Tibial nerve (tissue), 4 donors: ENCODE measurements at regions not wholly inside any gene's neighbourhood (a gene's known extent, or its start where the extent isn't known, plus 50 kb on each side); places are given as distances from the start of the nearest gene placed in this dataset.
"Not testable (repeated sequence)": the region's sequence is repeated elsewhere in the genome, so short reads cannot be mapped to it uniquely, and the experiment has no call there.

Experiments used
- DNase-seq, 2 donors: peaks; one replicate each; pipeline ENCODE4 v3.0.0-alpha.2; 2019; ENCODE audit warnings: low spot score in 2 of 2
- H3K27ac ChIP-seq, 4 donors: fragments of 200-600 bp; sonication (generic) in 3 of 4; one replicate each; pipeline ENCODE4 v1.5.1; 2017 to 2019; ENCODE audit warnings: mild to moderate bottlenecking in 1 of 4
- H3K27me3 ChIP-seq, 2 donors: fragments of 200-600 bp; sonication (generic) in 1 of 2; one replicate each; pipeline versions ENCODE4 v1.5.1 to v1.6.0; 2017 to 2019
- H3K36me3 ChIP-seq, 3 donors: fragments of 200-600 bp; sonication (generic); one replicate each; pipeline ENCODE4 v1.5.1; 2018 to 2019
- H3K4me1 ChIP-seq, 4 donors: fragments of 200-600 bp; sonication (generic) in 3 of 4; one replicate each; pipeline ENCODE4 v1.5.1; 2017 to 2019
- H3K4me3 ChIP-seq, 4 donors: fragments of 200-600 bp; sonication (generic) in 3 of 4; one replicate each; pipeline ENCODE4 v1.5.1; 2017 to 2019; ENCODE audit warnings: mild to moderate bottlenecking in 1 of 4, moderate library complexity in 1 of 4
- H3K9me3 ChIP-seq, 4 donors: fragments of 200-600 bp; sonication (generic) in 3 of 4; one replicate each; pipeline ENCODE4 v1.5.1; 2017 to 2019
- EP300 ChIP-seq, 2 donors: sonication (generic); formaldehyde crosslinking; IDR thresholded peaks; one replicate each; pipeline ENCODE4 v1.6.1; 2017; ENCODE audit warnings: antibody characterized with exemption in 2 of 2, mild to moderate bottlenecking in 1 of 2
- POLR2A ChIP-seq, 2 donors: fragments of 450-650 bp; IDR thresholded peaks; one replicate each; pipeline ENCODE4 v1.6.1; 2017; ENCODE audit warnings: antibody characterized with exemption in 2 of 2, mild to moderate bottlenecking in 2 of 2, moderate library complexity in 2 of 2
- WGBS, 2 donors: methylation state at CpG; one replicate each; pipeline ENCODE4 v1.1.5; 2018; 5-methylcytosine and 5-hydroxymethylcytosine counted together
- TF ChIP-seq, protein P1 (sequence below), 5 experiments: fragments of 200-600 bp in 3 of 5; fragments of 450-650 bp in 2 of 5; sonication (generic) in 3 of 5; IDR thresholded peaks; one replicate each; pipeline ENCODE4 v1.5.1; 2016 to 2019; ENCODE audit warnings: antibody characterized with exemption in 5 of 5, mild to moderate bottlenecking in 3 of 5, moderate library complexity in 2 of 5

DNA sequence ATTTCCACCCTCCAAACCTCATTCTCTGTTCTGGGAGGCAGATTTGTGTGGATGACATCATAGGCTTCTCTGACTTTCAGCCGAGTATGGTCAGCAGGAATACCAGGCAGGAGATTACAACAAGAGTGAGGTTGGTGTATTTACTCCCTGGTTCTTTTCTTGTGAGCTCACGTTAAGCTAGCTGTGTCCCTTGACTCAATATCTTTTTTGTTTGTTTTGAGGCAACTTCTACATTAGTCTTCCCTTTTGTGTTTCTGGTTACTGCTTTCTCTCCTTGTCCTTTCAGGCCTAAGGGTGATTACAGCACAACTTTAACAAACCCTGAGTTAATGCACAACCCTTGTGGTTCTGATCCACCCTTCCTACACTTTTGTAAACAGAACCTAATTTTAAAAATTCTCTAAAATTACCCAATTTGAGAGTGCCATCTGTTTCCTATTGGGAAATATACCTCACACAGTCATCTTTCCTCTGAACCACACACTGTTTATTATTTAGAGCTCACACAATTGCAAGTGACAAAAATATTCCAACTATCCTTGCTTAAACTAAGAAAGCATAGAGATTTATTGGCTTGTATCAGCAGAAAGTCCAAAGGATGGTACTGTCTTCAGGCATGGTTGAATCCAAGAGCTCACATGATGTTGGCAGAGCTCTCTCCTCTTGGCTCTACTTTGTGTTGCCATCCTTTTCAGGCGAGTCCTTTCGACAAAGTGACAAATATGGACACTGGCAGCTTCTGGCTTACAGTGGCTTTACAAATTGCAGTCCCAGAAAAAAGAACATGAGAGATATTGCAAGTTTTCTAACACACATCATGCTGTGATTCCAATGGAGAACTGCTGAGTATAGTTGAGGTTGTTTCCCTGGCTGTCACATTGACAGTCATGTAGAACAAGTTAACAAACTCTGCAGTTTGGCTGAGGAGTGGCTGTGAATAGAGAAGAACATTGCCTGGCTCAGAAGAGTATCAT is 150.5 kb upstream of the DDIT4L start:
- no peak for DNase-seq
- Histone ChIP-seq H3K27me3 (no peaks in the 10 kb centered on the region), H3K36me3 (no peaks in the 10 kb centered on the region), H3K27ac (no peak overlapping the region), H3K4me1 (no peaks in the 10 kb centered on the region), H3K4me3 (no peak overlapping the region), H3K9me3 (peaks cover 0 to 15% (median 0%) of the 10 kb centered on the region in 4 donors)
- 68 to 84% methylated on average over 4 of the region's 4 CpGs for WGBS, 2 donors
- TF ChIP-seq POLR2A (IDR thresholded peaks at IDR 0.05) (no peak), EP300 (IDR thresholded peaks at IDR 0.05) (no peak)
- TF ChIP-seq, protein P1, sequence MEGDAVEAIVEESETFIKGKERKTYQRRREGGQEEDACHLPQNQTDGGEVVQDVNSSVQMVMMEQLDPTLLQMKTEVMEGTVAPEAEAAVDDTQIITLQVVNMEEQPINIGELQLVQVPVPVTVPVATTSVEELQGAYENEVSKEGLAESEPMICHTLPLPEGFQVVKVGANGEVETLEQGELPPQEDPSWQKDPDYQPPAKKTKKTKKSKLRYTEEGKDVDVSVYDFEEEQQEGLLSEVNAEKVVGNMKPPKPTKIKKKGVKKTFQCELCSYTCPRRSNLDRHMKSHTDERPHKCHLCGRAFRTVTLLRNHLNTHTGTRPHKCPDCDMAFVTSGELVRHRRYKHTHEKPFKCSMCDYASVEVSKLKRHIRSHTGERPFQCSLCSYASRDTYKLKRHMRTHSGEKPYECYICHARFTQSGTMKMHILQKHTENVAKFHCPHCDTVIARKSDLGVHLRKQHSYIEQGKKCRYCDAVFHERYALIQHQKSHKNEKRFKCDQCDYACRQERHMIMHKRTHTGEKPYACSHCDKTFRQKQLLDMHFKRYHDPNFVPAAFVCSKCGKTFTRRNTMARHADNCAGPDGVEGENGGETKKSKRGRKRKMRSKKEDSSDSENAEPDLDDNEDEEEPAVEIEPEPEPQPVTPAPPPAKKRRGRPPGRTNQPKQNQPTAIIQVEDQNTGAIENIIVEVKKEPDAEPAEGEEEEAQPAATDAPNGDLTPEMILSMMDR (IDR thresholded peaks at IDR 0.05): no peak

DNA sequence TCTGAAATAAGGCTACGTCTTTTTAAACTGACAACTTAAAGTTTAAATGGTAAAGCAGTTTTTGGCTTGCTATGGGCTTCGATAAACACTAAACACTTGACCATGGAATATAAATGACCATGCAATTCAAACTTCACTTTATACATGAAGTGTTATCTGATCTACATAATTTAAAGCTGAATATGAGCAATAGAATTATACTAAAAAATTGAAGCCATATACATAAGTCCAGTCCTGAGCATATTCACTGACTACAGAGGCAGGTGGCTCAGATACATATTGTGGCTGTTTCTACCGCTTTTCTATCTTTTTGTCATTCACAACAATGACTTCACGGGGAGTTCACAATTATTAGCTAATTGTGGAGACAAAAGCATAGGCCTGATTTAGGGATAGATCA is 149.6 kb upstream of the DDIT4L start:
- no peak for DNase-seq
- no peak overlapping the region for H3K27ac ChIP-seq
- peaks cover 0 to 22% (median 0%) of the 10 kb centered on the region in 4 donors for H3K9me3 ChIP-seq
- no peaks in the 10 kb centered on the region for H3K36me3 ChIP-seq
- no peaks in the 10 kb centered on the region for H3K27me3 ChIP-seq
- no peaks in the 10 kb centered on the region for H3K4me1 ChIP-seq
- 89 to 92% methylated on average over 4 of the region's 4 CpGs for WGBS, 2 donors
- H3K4me3 ChIP-seq: no peak overlapping the region
- TF ChIP-seq, protein P1 (IDR thresholded peaks at IDR 0.05): no peak
- TF ChIP-seq EP300 (IDR thresholded peaks at IDR 0.05): no peak
- no peak for TF ChIP-seq POLR2A (IDR thresholded peaks at IDR 0.05)

DNA sequence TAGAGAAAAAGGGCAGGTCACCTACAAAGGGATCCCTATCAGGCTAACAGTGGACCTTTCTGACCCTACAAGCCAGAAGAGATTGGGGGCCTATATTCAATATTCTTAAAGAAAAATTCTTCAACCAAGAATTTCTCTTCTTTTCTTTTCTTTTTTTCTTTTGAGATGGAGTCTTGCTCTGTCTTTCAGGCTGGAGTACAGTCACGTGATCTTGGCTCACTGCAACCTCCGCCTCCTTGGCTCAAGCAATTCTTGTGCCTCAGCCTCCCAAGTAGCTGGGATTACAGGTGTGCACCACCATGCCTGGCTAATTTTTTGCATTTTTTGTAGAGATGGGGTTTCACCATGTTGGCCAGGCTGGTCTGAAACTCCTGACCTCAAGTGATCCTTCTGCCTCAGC is 143.2 kb upstream of the DDIT4L start:
- not testable (repeated sequence) for H3K4me3 ChIP-seq, H3K36me3 ChIP-seq, H3K27ac ChIP-seq, DNase-seq, H3K27me3 ChIP-seq, H3K4me1 ChIP-seq
- H3K9me3 ChIP-seq: peaks cover 0 to 35% (median 0%) of the 10 kb centered on the region in 4 donors
- 67 to 88% methylated on average over 2 of the region's 2 CpGs for WGBS, 2 donors

DNA sequence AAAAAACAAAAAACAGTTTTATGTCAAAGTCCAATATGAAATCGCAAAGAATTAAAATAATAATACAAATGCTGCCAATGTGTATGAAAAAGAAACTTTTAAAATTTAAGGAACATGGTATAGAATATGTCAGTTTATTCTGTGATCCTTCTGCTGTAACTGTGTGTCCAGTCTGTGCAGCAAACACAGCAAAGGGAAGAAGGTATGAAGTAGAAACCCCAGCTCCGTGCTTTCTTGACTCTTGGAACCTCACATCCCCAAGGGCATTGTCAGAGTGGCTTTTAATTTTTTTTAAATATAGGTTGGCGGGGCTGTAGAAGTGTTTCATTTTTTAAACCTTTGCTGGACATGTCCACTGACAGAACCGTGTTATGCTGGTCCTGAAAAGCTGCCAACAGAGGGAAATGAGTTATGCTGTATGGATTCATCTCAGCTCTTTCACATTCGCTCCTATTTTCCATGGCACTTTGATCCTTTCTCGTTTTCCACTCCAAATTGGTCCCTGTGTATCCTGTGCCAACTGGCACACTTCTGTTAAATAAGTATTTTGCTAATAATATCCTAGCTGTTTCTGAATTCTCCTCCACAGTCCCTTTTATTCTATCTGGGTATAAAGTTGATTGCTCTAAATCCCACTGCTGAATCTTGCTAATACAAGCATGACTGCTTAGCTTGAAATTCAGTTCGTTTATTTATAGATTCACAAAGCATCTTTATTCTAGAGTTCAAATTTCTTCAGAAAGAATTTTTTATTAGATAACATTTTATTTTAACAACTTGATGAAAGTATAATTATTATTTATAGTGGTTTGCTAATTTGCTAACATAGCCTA is 127.0 kb upstream of the DDIT4L start:
- no peaks in the 10 kb centered on the region for H3K27me3 ChIP-seq
- peak overlapping the region in 1 of 4 donors; percentile 13 for H3K27ac ChIP-seq
- 11 to 14% methylated on average over 7 of the region's 7 CpGs for WGBS, 2 donors
- H3K36me3 ChIP-seq: no peaks in the 10 kb centered on the region
- TF ChIP-seq POLR2A (IDR thresholded peaks at IDR 0.05): no peak
- no peak for TF ChIP-seq EP300 (IDR thresholded peaks at IDR 0.05)
- DNase-seq: no peak
- peaks cover 0 to 24% (median 3%) of the 10 kb centered on the region in 4 donors for H3K4me1 ChIP-seq
- H3K9me3 ChIP-seq: no peaks in the 10 kb centered on the region
- peak overlapping the region in 1 of 4 donors; percentile 17 for H3K4me3 ChIP-seq

DNA sequence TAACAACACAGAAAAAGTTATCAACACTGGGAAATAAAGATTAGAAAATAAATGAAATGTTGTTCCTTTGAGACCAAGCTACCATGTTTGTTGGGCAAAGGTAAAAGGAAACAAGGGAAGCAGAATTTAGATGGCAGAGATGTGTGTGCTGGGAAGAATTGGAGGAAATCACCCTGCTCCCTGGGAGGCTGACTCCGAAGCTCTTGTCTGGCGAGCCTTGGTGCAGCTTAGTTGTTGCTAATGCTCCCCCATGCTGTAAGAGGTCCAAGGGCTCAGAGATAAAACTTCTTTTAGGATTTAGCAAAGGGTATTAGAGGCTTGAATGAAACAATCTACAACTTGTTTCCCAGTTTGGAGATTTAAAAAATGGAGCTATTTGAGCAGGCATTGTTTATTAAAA is 123.8 kb upstream of the DDIT4L start:
- Histone ChIP-seq H3K27ac (no peak overlapping the region), H3K9me3 (no peaks in the 10 kb centered on the region), H3K4me1 (peaks cover 0 to 24% (median 3%) of the 10 kb centered on the region in 4 donors), H3K27me3 (no peaks in the 10 kb centered on the region), H3K4me3 (no peak overlapping the region), H3K36me3 (no peaks in the 10 kb centered on the region)
- DNase-seq: no peak
- WGBS, 2 donors: 38 to 62% methylated on average over 2 of the region's 2 CpGs
- TF ChIP-seq, protein P1 (IDR thresholded peaks at IDR 0.05): no peak
- TF ChIP-seq POLR2A (IDR thresholded peaks at IDR 0.05): no peak
- TF ChIP-seq EP300 (IDR thresholded peaks at IDR 0.05): no peak
